WTC11 (cell line): ENCODE measurements at regions not wholly inside any gene's neighbourhood (a gene's known extent, or its start where the extent isn't known, plus 50 kb on each side); places are given as distances from the start of the nearest gene placed in this dataset.

Experiments used
- ATAC-seq: fragments of 200-7000 bp; cut with Tn5 transposase; 2 replicates; pipeline ENCODE4 v1.10.0; 2021; ENCODE audit warnings: mild to moderate bottlenecking, moderate library complexity
- CTCF ChIA-PET: fragments of 300-600 bp; sonication (Branson Sonifier 250); formaldehyde crosslinking; loops from one replicate; lab custom pipeline; 2021; ENCODE audit warnings: antibody characterized with exemption; lab: Charles Lee
- POLR2A ChIA-PET: fragments of 350-600 bp; sonication (Branson Sonifier 250); formaldehyde crosslinking; loops from one replicate; lab custom pipeline; 2021; ENCODE audit warnings: antibody characterized with exemption; lab: Charles Lee
- DNase-seq: peaks from one replicate; pipeline ENCODE4 v3.0.0; 2021; ENCODE audit warnings: low spot score
- H3K27ac Mint-ChIP-seq: 2 replicates; pipeline ENCODE4 v1.8.0; 2021; ENCODE audit warnings: mixed read lengths
- H3K27me3 Mint-ChIP-seq: 2 replicates; pipeline ENCODE4 v1.8.0; 2021; ENCODE audit warnings: low read depth, mild to moderate bottlenecking, moderate library complexity, mixed read lengths
- H3K36me3 Mint-ChIP-seq: 2 replicates; pipeline ENCODE4 v1.8.0; 2021; ENCODE audit warnings: mixed read lengths
- H3K4me1 Mint-ChIP-seq: 2 replicates; pipeline ENCODE4 v1.8.0; 2022; ENCODE audit warnings: mixed read lengths
- H3K4me3 Mint-ChIP-seq: 2 replicates; pipeline ENCODE4 v1.8.0; 2021; ENCODE audit warnings: mild to moderate bottlenecking, moderate library complexity, mixed read lengths
- H3K9me3 Mint-ChIP-seq: 2 replicates; pipeline ENCODE4 v1.8.0; 2021; ENCODE audit warnings: mixed read lengths
- CBFB ChIP-seq: sonication (generic); formaldehyde crosslinking; IDR thresholded peaks from 2 replicates; pipeline ENCODE4 v1.8.1; 2022; ENCODE audit warnings: mild to moderate bottlenecking, low read depth, missing genetic modification reagents
- CREM ChIP-seq: sonication (generic); formaldehyde crosslinking; IDR thresholded peaks from 2 replicates; pipeline ENCODE4 v1.8.1; 2022; ENCODE audit warnings: mild to moderate bottlenecking, missing genetic modification reagents, moderate library complexity
- FOXP1 ChIP-seq: sonication (generic); formaldehyde crosslinking; IDR thresholded peaks from 2 replicates; pipeline ENCODE4 v1.8.0; 2022; ENCODE audit warnings: missing genetic modification reagents, mild to moderate bottlenecking, moderate library complexity, borderline replicate concordance
- GABPB1 ChIP-seq: sonication (generic); formaldehyde crosslinking; IDR thresholded peaks from 2 replicates; pipeline ENCODE4 v1.8.1; 2023; ENCODE audit warnings: mild to moderate bottlenecking, missing genetic modification reagents
- GRHL2 ChIP-seq: fragments of 250-450 bp; sonication (Bioruptor Pico); IDR thresholded peaks from 2 replicates; pipeline ENCODE4 v1.8.0; 2022; ENCODE audit warnings: mild to moderate bottlenecking, moderate library complexity; ENCODE audit not compliant: insufficient replicate concordance, severe bottlenecking
- GTF2I ChIP-seq: fragments of 250-450 bp; sonication (Bioruptor Pico); conservative IDR thresholded peaks from 2 replicates; pipeline ENCODE4 v1.4.0; 2021; ENCODE audit warnings: mild to moderate bottlenecking
- HMGA2 ChIP-seq: fragments of 250-450 bp; sonication (Bioruptor Pico); IDR thresholded peaks from 2 replicates; pipeline ENCODE4 v1.4.0; 2021; ENCODE audit warnings: mild to moderate bottlenecking, moderate library complexity
- MLX ChIP-seq: sonication (generic); formaldehyde crosslinking; IDR thresholded peaks from 2 replicates; pipeline ENCODE4 v1.8.1; 2023; ENCODE audit warnings: mild to moderate bottlenecking, missing genetic modification reagents, moderate library complexity
- NFE2L1 ChIP-seq: sonication (generic); formaldehyde crosslinking; IDR thresholded peaks from 2 replicates; pipeline ENCODE4 v1.8.1; 2023; ENCODE audit warnings: missing genetic modification reagents
- RELA ChIP-seq: sonication (generic); formaldehyde crosslinking; IDR thresholded peaks from 2 replicates; pipeline ENCODE4 v1.8.1; 2022; ENCODE audit warnings: missing genetic modification reagents, mild to moderate bottlenecking, borderline replicate concordance
- TEAD4 ChIP-seq: sonication (generic); formaldehyde crosslinking; IDR thresholded peaks from 2 replicates; pipeline ENCODE4 v1.8.0; 2022; ENCODE audit warnings: mild to moderate bottlenecking, missing genetic modification reagents
- TP53 ChIP-seq: sonication (generic); formaldehyde crosslinking; IDR thresholded peaks from 2 replicates; pipeline ENCODE4 v1.8.1; 2023; ENCODE audit warnings: mild to moderate bottlenecking, missing genetic modification reagents
- USF2 ChIP-seq: sonication (generic); formaldehyde crosslinking; IDR thresholded peaks from 2 replicates; pipeline ENCODE4 v1.8.1; 2023; ENCODE audit warnings: mild to moderate bottlenecking, missing genetic modification reagents, moderate library complexity
- ZMAT4 ChIP-seq: fragments of 250-450 bp; sonication (Bioruptor Pico); IDR thresholded peaks from 2 replicates; pipeline ENCODE4 v1.9.0; 2021; ENCODE audit warnings: mild to moderate bottlenecking
- ZNF263 ChIP-seq: sonication (generic); formaldehyde crosslinking; IDR thresholded peaks from 2 replicates; pipeline ENCODE4 v1.8.1; 2022; ENCODE audit warnings: low read depth, mild to moderate bottlenecking, moderate library complexity, missing genetic modification reagents
- ZNF416 ChIP-seq: fragments of 250-450 bp; sonication (Bioruptor Pico); IDR thresholded peaks from 2 replicates; pipeline ENCODE4 v1.9.0; 2021; ENCODE audit warnings: mild to moderate bottlenecking, inconsistent platforms
- TF ChIP-seq, protein P1 (sequence below): sonication (generic); formaldehyde crosslinking; IDR thresholded peaks from 2 replicates; pipeline ENCODE4 v1.8.1; 2023; ENCODE audit warnings: mild to moderate bottlenecking, moderate library complexity, missing genetic modification reagents
- TF ChIP-seq, protein P2 (sequence below): sonication (generic); formaldehyde crosslinking; IDR thresholded peaks from 2 replicates; pipeline ENCODE4 v1.8.0; 2022; ENCODE audit warnings: missing genetic modification reagents
- TF ChIP-seq, protein P3 (sequence below): sonication (generic); formaldehyde crosslinking; IDR thresholded peaks from 2 replicates; pipeline ENCODE4 v1.8.1; 2022; ENCODE audit warnings: mild to moderate bottlenecking, missing genetic modification reagents, moderate library complexity, borderline replicate concordance
- TF ChIP-seq, protein P4 (sequence below): sonication (generic); formaldehyde crosslinking; IDR thresholded peaks from 2 replicates; pipeline ENCODE4 v1.8.0; 2022; ENCODE audit warnings: mild to moderate bottlenecking, missing genetic modification reagents
- TF ChIP-seq, protein P5 (sequence below): fragments of 200-600 bp; IDR thresholded peaks from 2 replicates; pipeline ENCODE4 v1.8.0; 2022; ENCODE audit warnings: antibody characterized with exemption

GRCh38 chr13:33971562-33971819 is 153.5 kb downstream of the RFC3 start (continued):
- TF ChIP-seq, protein P1, sequence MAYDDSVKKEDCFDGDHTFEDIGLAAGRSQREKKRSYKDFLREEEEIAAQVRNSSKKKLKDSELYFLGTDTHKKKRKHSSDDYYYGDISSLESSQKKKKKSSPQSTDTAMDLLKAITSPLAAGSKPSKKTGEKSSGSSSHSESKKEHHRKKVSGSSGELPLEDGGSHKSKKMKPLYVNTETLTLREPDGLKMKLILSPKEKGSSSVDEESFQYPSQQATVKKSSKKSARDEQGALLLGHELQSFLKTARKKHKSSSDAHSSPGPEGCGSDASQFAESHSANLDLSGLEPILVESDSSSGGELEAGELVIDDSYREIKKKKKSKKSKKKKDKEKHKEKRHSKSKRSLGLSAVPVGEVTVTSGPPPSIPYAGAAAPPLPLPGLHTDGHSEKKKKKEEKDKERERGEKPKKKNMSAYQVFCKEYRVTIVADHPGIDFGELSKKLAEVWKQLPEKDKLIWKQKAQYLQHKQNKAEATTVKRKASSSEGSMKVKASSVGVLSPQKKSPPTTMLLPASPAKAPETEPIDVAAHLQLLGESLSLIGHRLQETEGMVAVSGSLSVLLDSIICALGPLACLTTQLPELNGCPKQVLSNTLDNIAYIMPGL = no peak
- TF ChIP-seq, all 79 proteins: peak for 0

GRCh38 chr13:33973194-33973593 is 155.2 kb downstream of the RFC3 start:
- H3K36me3 Mint-ChIP-seq = no peaks in the 10 kb centered on the region; the same call in 1 of the 2 replicates
- peaks cover 12% of the 10 kb centered on the region for H3K9me3 Mint-ChIP-seq
- no peak for TF ChIP-seq RELA (CRISPR knock-in tag)
- no peak for TF ChIP-seq CREM (CRISPR knock-in tag)
- no peak for TF ChIP-seq NFE2L1 (CRISPR knock-in tag)
- TF ChIP-seq, protein P2, sequence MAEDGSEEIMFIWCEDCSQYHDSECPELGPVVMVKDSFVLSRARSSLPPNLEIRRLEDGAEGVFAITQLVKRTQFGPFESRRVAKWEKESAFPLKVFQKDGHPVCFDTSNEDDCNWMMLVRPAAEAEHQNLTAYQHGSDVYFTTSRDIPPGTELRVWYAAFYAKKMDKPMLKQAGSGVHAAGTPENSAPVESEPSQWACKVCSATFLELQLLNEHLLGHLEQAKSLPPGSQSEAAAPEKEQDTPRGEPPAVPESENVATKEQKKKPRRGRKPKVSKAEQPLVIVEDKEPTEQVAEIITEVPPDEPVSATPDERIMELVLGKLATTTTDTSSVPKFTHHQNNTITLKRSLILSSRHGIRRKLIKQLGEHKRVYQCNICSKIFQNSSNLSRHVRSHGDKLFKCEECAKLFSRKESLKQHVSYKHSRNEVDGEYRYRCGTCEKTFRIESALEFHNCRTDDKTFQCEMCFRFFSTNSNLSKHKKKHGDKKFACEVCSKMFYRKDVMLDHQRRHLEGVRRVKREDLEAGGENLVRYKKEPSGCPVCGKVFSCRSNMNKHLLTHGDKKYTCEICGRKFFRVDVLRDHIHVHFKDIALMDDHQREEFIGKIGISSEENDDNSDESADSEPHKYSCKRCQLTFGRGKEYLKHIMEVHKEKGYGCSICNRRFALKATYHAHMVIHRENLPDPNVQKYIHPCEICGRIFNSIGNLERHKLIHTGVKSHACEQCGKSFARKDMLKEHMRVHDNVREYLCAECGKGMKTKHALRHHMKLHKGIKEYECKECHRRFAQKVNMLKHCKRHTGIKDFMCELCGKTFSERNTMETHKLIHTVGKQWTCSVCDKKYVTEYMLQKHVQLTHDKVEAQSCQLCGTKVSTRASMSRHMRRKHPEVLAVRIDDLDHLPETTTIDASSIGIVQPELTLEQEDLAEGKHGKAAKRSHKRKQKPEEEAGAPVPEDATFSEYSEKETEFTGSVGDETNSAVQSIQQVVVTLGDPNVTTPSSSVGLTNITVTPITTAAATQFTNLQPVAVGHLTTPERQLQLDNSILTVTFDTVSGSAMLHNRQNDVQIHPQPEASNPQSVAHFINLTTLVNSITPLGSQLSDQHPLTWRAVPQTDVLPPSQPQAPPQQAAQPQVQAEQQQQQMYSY (CRISPR knock-in tag) = no peak
- no peak for TF ChIP-seq FOXP1 (CRISPR knock-in tag)
- TF ChIP-seq GTF2I (CRISPR knock-in tag) = no peak
- no peak for TF ChIP-seq CBFB (CRISPR knock-in tag)
- TF ChIP-seq, protein P3, sequence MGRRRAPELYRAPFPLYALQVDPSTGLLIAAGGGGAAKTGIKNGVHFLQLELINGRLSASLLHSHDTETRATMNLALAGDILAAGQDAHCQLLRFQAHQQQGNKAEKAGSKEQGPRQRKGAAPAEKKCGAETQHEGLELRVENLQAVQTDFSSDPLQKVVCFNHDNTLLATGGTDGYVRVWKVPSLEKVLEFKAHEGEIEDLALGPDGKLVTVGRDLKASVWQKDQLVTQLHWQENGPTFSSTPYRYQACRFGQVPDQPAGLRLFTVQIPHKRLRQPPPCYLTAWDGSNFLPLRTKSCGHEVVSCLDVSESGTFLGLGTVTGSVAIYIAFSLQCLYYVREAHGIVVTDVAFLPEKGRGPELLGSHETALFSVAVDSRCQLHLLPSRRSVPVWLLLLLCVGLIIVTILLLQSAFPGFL = no peak
- TF ChIP-seq GRHL2 = no peak
- TF ChIP-seq ZMAT4 (CRISPR knock-in tag) = no peak
- TF ChIP-seq, protein P4, sequence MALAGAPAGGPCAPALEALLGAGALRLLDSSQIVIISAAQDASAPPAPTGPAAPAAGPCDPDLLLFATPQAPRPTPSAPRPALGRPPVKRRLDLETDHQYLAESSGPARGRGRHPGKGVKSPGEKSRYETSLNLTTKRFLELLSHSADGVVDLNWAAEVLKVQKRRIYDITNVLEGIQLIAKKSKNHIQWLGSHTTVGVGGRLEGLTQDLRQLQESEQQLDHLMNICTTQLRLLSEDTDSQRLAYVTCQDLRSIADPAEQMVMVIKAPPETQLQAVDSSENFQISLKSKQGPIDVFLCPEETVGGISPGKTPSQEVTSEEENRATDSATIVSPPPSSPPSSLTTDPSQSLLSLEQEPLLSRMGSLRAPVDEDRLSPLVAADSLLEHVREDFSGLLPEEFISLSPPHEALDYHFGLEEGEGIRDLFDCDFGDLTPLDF (CRISPR knock-in tag) = no peak
- no peak for TF ChIP-seq ZNF263
- TF ChIP-seq USF2 (CRISPR knock-in tag) = no peak
- TF ChIP-seq, all 79 proteins: peak for 0
- Mint-ChIP-seq H3K4me3 (no peak overlapping the region), H3K27me3 (no peaks in the 10 kb centered on the region), H3K27ac (no peak overlapping the region), H3K4me1 (no peaks in the 10 kb centered on the region)
- CTCF ChIA-PET = no interaction called here
- DNase-seq (no peak), ATAC-seq (no peak)
- POLR2A ChIA-PET = no interaction called here

GRCh38 chr13:33976965-33977364 is 159.0 kb downstream of the RFC3 start:
- no peaks in the 10 kb centered on the region for H3K27me3 Mint-ChIP-seq
- ChIA-PET CTCF (no interaction called here), POLR2A (no interaction called here)
- no peaks in the 10 kb centered on the region for H3K36me3 Mint-ChIP-seq
- no peak overlapping the region for H3K27ac Mint-ChIP-seq
- ATAC-seq (no peak), DNase-seq (no peak)
- H3K4me3 Mint-ChIP-seq = no peak overlapping the region
- H3K4me1 Mint-ChIP-seq = no peaks in the 10 kb centered on the region
- peaks cover 4% of the 10 kb centered on the region; the same call in 1 of the 2 replicates for H3K9me3 Mint-ChIP-seq
- TF ChIP-seq, protein P5, sequence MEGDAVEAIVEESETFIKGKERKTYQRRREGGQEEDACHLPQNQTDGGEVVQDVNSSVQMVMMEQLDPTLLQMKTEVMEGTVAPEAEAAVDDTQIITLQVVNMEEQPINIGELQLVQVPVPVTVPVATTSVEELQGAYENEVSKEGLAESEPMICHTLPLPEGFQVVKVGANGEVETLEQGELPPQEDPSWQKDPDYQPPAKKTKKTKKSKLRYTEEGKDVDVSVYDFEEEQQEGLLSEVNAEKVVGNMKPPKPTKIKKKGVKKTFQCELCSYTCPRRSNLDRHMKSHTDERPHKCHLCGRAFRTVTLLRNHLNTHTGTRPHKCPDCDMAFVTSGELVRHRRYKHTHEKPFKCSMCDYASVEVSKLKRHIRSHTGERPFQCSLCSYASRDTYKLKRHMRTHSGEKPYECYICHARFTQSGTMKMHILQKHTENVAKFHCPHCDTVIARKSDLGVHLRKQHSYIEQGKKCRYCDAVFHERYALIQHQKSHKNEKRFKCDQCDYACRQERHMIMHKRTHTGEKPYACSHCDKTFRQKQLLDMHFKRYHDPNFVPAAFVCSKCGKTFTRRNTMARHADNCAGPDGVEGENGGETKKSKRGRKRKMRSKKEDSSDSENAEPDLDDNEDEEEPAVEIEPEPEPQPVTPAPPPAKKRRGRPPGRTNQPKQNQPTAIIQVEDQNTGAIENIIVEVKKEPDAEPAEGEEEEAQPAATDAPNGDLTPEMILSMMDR = no peak
- TF ChIP-seq MLX (CRISPR knock-in tag) (no peak), TEAD4 (no peak), ZNF416 (CRISPR knock-in tag) (no peak), TP53 (CRISPR knock-in tag) (no peak), GABPB1 (no peak), HMGA2 (CRISPR knock-in tag) (no peak)
